Fibroblast of lung (primary cell): ENCODE measurements at regions not wholly inside any gene's neighbourhood (a gene's known extent, or its start where the extent isn't known, plus 50 kb on each side); places are given as distances from the start of the nearest gene placed in this dataset.

Experiments used
- DNase-seq, 2 donors: peaks; one replicate each; pipeline versions ENCODE4 v3.0.0 to v3.0.0-alpha.2; 2010; ENCODE audit warnings: low read depth in 2 of 2
- H2AFZ ChIP-seq: 2 replicates; pipeline ENCODE4 v1.5.1; 2012; ENCODE audit warnings: low read length, control low read depth, inconsistent platforms
- H3K27ac ChIP-seq: 2 replicates; pipeline ENCODE4 v1.5.1; 2011; ENCODE audit warnings: low read length, control low read depth; ENCODE audit not compliant: insufficient read depth
- H3K27me3 ChIP-seq: 2 replicates; pipeline ENCODE4 v1.5.1; 2011; ENCODE audit warnings: mild to moderate bottlenecking, low read length; ENCODE audit not compliant: control insufficient read depth, insufficient read depth
- H3K36me3 ChIP-seq: 2 replicates; pipeline ENCODE4 v1.5.1; 2011; ENCODE audit warnings: low read length; ENCODE audit not compliant: control insufficient read depth, insufficient read depth
- H3K4me1 ChIP-seq: 2 replicates; pipeline ENCODE4 v1.5.1; 2011; ENCODE audit warnings: low read length; ENCODE audit not compliant: control insufficient read depth, insufficient read depth; ENCODE audit errors: extremely low read depth
- H3K4me2 ChIP-seq: 2 replicates; pipeline ENCODE4 v1.5.1; 2011; ENCODE audit warnings: low read length, control low read depth; ENCODE audit not compliant: insufficient read depth; ENCODE audit errors: extremely low read depth
- H3K4me3 ChIP-seq, 4 experiments: fragments of 200-600 bp in 1 of 4; sonication (generic) in 1 of 4; replicated peaks in 1 of 4; 2 replicates each; pipeline ENCODE4 v1.5.1; 2011 to 2016; ENCODE audit warnings: low read length in 4 of 4, low read depth in 3 of 4, mild to moderate bottlenecking in 3 of 4, control low read depth in 2 of 4, inconsistent platforms in 1 of 4, mixed read lengths in 1 of 4; ENCODE audit not compliant: insufficient read depth in 1 of 4; ENCODE audit errors: control extremely low read depth in 1 of 4
- H3K79me2 ChIP-seq: 2 replicates; pipeline ENCODE4 v1.5.1; 2012; ENCODE audit warnings: mild to moderate bottlenecking, low read length, inconsistent platforms; ENCODE audit not compliant: control insufficient read depth, insufficient read depth
- H3K9ac ChIP-seq: 2 replicates; pipeline ENCODE4 v1.5.1; 2011; ENCODE audit warnings: mild to moderate bottlenecking, low read length, control low read depth; ENCODE audit not compliant: insufficient read depth
- H3K9me3 ChIP-seq: 2 replicates; pipeline ENCODE4 v1.5.1; 2012; ENCODE audit warnings: low read depth, low read length; ENCODE audit not compliant: control insufficient read depth, insufficient read depth
- H4K20me1 ChIP-seq: 2 replicates; pipeline ENCODE4 v1.5.1; 2011; ENCODE audit warnings: low read length; ENCODE audit not compliant: control insufficient read depth, insufficient read depth; ENCODE audit errors: extremely low read depth
- EZH2 ChIP-seq: IDR thresholded peaks from 2 replicates; pipeline ENCODE4 v1.5.1; 2012; ENCODE audit warnings: low read length, control low read depth, mild to moderate bottlenecking; ENCODE audit errors: missing control alignments
- TF ChIP-seq, protein P1 (sequence below), 2 donors: IDR thresholded peaks in 1 of 2; conservative IDR thresholded peaks in 1 of 2; 1 replicate in 1 of 2; 2 replicates in 1 of 2; pipeline ENCODE4 v1.5.1; 2011 to 2012; ENCODE audit warnings: low read length in 2 of 2, control low read depth in 1 of 2, inconsistent platforms in 1 of 2, low read depth in 1 of 2, mild to moderate bottlenecking in 1 of 2

- H3K9ac ChIP-seq, result no peak overlapping the region
- H3K4me2 ChIP-seq, result no peak overlapping the region
- H3K27me3 ChIP-seq, result no peaks in the 10 kb centered on the region
- no peaks in the 10 kb centered on the region for H4K20me1 ChIP-seq
- no peak for TF ChIP-seq EZH2
- TF ChIP-seq, protein P1, sequence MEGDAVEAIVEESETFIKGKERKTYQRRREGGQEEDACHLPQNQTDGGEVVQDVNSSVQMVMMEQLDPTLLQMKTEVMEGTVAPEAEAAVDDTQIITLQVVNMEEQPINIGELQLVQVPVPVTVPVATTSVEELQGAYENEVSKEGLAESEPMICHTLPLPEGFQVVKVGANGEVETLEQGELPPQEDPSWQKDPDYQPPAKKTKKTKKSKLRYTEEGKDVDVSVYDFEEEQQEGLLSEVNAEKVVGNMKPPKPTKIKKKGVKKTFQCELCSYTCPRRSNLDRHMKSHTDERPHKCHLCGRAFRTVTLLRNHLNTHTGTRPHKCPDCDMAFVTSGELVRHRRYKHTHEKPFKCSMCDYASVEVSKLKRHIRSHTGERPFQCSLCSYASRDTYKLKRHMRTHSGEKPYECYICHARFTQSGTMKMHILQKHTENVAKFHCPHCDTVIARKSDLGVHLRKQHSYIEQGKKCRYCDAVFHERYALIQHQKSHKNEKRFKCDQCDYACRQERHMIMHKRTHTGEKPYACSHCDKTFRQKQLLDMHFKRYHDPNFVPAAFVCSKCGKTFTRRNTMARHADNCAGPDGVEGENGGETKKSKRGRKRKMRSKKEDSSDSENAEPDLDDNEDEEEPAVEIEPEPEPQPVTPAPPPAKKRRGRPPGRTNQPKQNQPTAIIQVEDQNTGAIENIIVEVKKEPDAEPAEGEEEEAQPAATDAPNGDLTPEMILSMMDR (conservative IDR thresholded peaks at IDR 0.05 in 1 of 2, IDR thresholded peaks at IDR 0.05 in 1 of 2; ENCODE audit: low read depth in 1 of 2, low read length in 2 of 2), result no peak
- H2AFZ ChIP-seq, result no peak overlapping the region
- no peaks in the 10 kb centered on the region for H3K36me3 ChIP-seq
- H3K4me3 ChIP-seq, result no peak overlapping the region
- H3K4me1 ChIP-seq, result no peaks in the 10 kb centered on the region
- H3K9me3 ChIP-seq, result no peaks in the 10 kb centered on the region
- no peaks in the 10 kb centered on the region for H3K79me2 ChIP-seq
- peak in 1 of 2 donors; percentile 20 for DNase-seq
- no peak overlapping the region for H3K27ac ChIP-seq
These were observed 288.4 kb downstream of the SOX11 start for GRCh38 chr2:5980450-5981190.

GRCh38 chr2:5982193-5982902 lies 290.2 kb downstream of the SOX11 start:
- Histone ChIP-seq H3K4me3 (no peak overlapping the region), H3K4me2 (no peak overlapping the region), H3K36me3 (no peaks in the 10 kb centered on the region), H2AFZ (no peak overlapping the region), H3K27me3 (no peaks in the 10 kb centered on the region), H3K27ac (no peak overlapping the region), H3K4me1 (no peaks in the 10 kb centered on the region), H3K79me2 (no peaks in the 10 kb centered on the region), H3K9ac (no peak overlapping the region), H3K9me3 (no peaks in the 10 kb centered on the region), H4K20me1 (no peaks in the 10 kb centered on the region)
- no peak for DNase-seq
- no peak for TF ChIP-seq EZH2
- TF ChIP-seq, protein P1 (conservative IDR thresholded peaks at IDR 0.05 in 1 of 2, IDR thresholded peaks at IDR 0.05 in 1 of 2; ENCODE audit: low read depth in 1 of 2, low read length in 2 of 2), result no peak

DNA sequence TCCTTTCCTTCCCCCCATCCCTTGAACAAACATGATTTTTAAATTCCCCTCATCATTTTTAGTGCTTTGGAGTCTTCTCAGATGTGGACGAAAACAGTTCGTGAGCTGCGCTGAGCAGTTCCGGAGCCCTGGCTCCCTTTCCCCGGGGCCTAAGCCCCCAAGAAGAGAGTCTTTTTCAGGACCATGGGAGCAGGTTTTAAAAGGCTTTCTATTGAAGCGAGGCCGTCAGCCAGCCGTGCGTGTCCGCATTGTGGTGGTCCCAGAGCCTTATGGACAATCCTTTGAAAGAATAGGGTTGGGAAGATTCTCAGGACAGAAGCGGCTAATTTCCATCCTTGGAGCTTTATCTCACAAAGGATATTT lies 290.7 kb downstream of the SOX11 start:
- H3K4me2 ChIP-seq, result no peak overlapping the region
- H3K27ac ChIP-seq, result no peak overlapping the region
- no peak for TF ChIP-seq EZH2
- TF ChIP-seq, protein P1 (conservative IDR thresholded peaks at IDR 0.05 in 1 of 2, IDR thresholded peaks at IDR 0.05 in 1 of 2; ENCODE audit: low read depth in 1 of 2, low read length in 2 of 2), result no peak
- DNase-seq, result no peak
- H3K9me3 ChIP-seq, result no peaks in the 10 kb centered on the region
- H4K20me1 ChIP-seq, result no peaks in the 10 kb centered on the region
- no peak overlapping the region for H2AFZ ChIP-seq
- H3K9ac ChIP-seq, result no peak overlapping the region
- H3K79me2 ChIP-seq, result no peaks in the 10 kb centered on the region
- no peaks in the 10 kb centered on the region for H3K36me3 ChIP-seq
- no peaks in the 10 kb centered on the region for H3K4me1 ChIP-seq
- no peaks in the 10 kb centered on the region for H3K27me3 ChIP-seq
- no peak overlapping the region for H3K4me3 ChIP-seq
